ENCODE measurements at regions not wholly inside any gene's neighbourhood (a gene's known extent, or its start where the extent isn't known, plus 50 kb on each side); places are given as distances from the start of the nearest gene placed in this dataset.
"Not testable (repeated sequence)": the region's sequence is repeated elsewhere in the genome, so short reads cannot be mapped to it uniquely, and the experiment has no call there.

DNA sequence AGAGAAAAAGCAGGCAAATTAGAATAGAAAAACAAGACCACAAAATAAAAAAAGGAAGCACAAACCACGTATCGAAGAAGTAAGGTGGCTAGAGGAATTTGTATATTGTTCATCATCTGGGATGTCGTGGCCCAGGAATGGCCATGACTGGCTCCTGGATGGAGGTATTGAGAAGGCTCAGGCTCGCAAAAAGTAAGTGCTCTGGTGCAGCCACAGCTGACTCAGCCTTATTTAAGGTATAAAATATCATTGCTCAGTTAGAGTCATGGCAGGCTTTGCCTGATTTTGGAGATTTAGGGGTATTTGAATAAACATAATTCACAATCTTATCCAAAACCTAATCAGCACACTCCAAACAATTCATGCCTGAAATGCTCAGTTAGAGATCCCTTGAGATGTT lies 78.4 kb upstream of the FANCL start:
- BruUV-seq (replicated peaks) = no TSS peak
- Histone ChIP-seq H3K9ac (ENCODE audit: control insufficient read depth, insufficient read depth, low read length) (no peak overlapping the region), H3K9me3 (replicated peaks; ENCODE audit: control insufficient read depth, insufficient read depth, low read length) (no peaks in the 10 kb centered on the region), H3K4me2 (ENCODE audit: control insufficient read depth, insufficient read depth) (no peak overlapping the region), H3K27me3 (replicated peaks in 1 of 2; ENCODE audit: control insufficient read depth in 2 of 2, insufficient read depth in 2 of 2, low read length in 1 of 2) (no peaks in the 10 kb centered on the region), H3K36me3 (ENCODE audit: control insufficient read depth in 2 of 2, insufficient read depth in 2 of 2, low read length in 1 of 2) (no peaks in the 10 kb centered on the region), H3K27ac (ENCODE audit: control insufficient read depth, insufficient read depth) (no peak overlapping the region), H2AFZ (ENCODE audit: control insufficient read depth, low read depth, low read length) (no peak overlapping the region), H3K4me1 (ENCODE audit: control insufficient read depth, insufficient read depth, low read length) (no peaks in the 10 kb centered on the region), H3K79me2 (ENCODE audit: control insufficient read depth, insufficient read depth, low read length) (no peaks in the 10 kb centered on the region), H4K20me1 (ENCODE audit: control insufficient read depth, insufficient read depth) (no peaks in the 10 kb centered on the region), H3K4me3 (no peak overlapping the region)
- RAD21 ChIA-PET (ENCODE audit: unreplicated experiment) = no interaction called here
- WGBS (ENCODE audit: insufficient coverage, insufficient replicate concordance, low lambda C conversion rate, missing lambda C conversion rate) = 1% methylated on average over 4 of the region's 4 CpGs
- ATAC-seq = no peak
- in situ Hi-C loops (cut with MboI) = no loop called here
- SMC1A ChIA-PET (ENCODE audit: uncharacterized antibody, unreplicated experiment) = interaction anchor here (0.6 kb wide), 1 partner anchor 523 kb away, joined by 3 read pairs; no protein-coding TSS in a partner anchor
- intact Hi-C loops (cut with micrococcal nuclease; ENCODE audit: unreplicated experiment) = no loop called here
- no peak for FAIRE-seq
- CTCF ChIA-PET = interaction anchor here (1.4 kb wide), 1 partner anchor 16 kb away, joined by 4 read pairs; no protein-coding TSS in a partner anchor
- no peak for DNase-seq (ENCODE audit: low read depth, low spot score)
- POLR2A ChIA-PET = no interaction called here
- no peak for TF ChIP-seq SMC3 (IDR thresholded peaks at IDR 0.05; ENCODE audit: borderline replicate concordance, low read length)
- TF ChIP-seq, protein P1, sequence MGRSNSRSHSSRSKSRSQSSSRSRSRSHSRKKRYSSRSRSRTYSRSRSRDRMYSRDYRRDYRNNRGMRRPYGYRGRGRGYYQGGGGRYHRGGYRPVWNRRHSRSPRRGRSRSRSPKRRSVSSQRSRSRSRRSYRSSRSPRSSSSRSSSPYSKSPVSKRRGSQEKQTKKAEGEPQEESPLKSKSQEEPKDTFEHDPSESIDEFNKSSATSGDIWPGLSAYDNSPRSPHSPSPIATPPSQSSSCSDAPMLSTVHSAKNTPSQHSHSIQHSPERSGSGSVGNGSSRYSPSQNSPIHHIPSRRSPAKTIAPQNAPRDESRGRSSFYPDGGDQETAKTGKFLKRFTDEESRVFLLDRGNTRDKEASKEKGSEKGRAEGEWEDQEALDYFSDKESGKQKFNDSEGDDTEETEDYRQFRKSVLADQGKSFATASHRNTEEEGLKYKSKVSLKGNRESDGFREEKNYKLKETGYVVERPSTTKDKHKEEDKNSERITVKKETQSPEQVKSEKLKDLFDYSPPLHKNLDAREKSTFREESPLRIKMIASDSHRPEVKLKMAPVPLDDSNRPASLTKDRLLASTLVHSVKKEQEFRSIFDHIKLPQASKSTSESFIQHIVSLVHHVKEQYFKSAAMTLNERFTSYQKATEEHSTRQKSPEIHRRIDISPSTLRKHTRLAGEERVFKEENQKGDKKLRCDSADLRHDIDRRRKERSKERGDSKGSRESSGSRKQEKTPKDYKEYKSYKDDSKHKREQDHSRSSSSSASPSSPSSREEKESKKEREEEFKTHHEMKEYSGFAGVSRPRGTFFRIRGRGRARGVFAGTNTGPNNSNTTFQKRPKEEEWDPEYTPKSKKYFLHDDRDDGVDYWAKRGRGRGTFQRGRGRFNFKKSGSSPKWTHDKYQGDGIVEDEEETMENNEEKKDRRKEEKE (IDR thresholded peaks at IDR 0.05) = no peak
- TF ChIP-seq POLR2AphosphoS5 (IDR thresholded peaks at IDR 0.05; ENCODE audit: low read length) = no peak

DNA sequence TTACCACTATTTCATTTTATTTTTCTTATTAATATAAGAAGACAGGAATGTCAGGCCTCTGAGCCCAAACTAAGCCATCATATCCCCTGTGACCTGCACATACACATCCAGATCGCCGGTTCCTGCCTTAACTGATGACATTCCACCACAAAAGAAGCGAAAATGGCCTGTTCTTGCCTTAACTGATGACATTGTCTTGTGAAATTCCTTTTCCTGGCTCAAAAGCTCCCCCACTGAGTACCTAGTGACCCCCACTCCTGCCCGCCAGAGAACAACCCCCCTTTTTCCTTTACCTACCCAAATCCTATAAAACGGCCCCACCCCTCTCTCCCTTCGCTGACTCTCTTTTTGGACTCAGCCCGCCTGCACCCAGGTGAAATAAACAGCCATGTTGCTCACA lies 77.8 kb upstream of the FANCL start:
- SMC1A ChIA-PET (ENCODE audit: uncharacterized antibody, unreplicated experiment); in situ Hi-C loops (cut with MboI): not testable (repeated sequence)
- WGBS (ENCODE audit: insufficient coverage, insufficient replicate concordance, low lambda C conversion rate, missing lambda C conversion rate) = 48% methylated on average over 6 of the region's 7 CpGs

More for the DNA sequence above, 77.8 kb upstream of the FANCL start:
- H3K9me3 ChIP-seq (replicated peaks; ENCODE audit: control insufficient read depth, insufficient read depth, low read length); BruUV-seq (replicated peaks); H3K79me2 ChIP-seq (ENCODE audit: control insufficient read depth, insufficient read depth, low read length); DNase-seq (ENCODE audit: low read depth, low spot score); FAIRE-seq; H3K4me1 ChIP-seq (ENCODE audit: control insufficient read depth, insufficient read depth, low read length); H3K4me3 ChIP-seq; RAD21 ChIA-PET (ENCODE audit: unreplicated experiment); ATAC-seq; H3K9ac ChIP-seq (ENCODE audit: control insufficient read depth, insufficient read depth, low read length); intact Hi-C loops (cut with micrococcal nuclease; ENCODE audit: unreplicated experiment); CTCF ChIA-PET; H3K27ac ChIP-seq (ENCODE audit: control insufficient read depth, insufficient read depth); H3K4me2 ChIP-seq (ENCODE audit: control insufficient read depth, insufficient read depth); H4K20me1 ChIP-seq (ENCODE audit: control insufficient read depth, insufficient read depth); H3K27me3 ChIP-seq (replicated peaks in 1 of 2; ENCODE audit: control insufficient read depth in 2 of 2, insufficient read depth in 2 of 2, low read length in 1 of 2); H3K36me3 ChIP-seq (ENCODE audit: control insufficient read depth in 2 of 2, insufficient read depth in 2 of 2, low read length in 1 of 2); POLR2A ChIA-PET; H2AFZ ChIP-seq (ENCODE audit: control insufficient read depth, low read depth, low read length): not testable (repeated sequence)

All from GM12878 (cell line).